ENCODE measurements at regions not wholly inside any gene's neighbourhood (a gene's known extent, or its start where the extent isn't known, plus 50 kb on each side); places are given as distances from the start of the nearest gene placed in this dataset.

GRCh38 chr17:77306048-77306789 is 165.4 kb downstream of the SEC14L1 start:
- DNase-seq = no peak
- Histone ChIP-seq H3K27ac (no peak overlapping the region), H3K4me3 (no peak overlapping the region), H3K27me3 (no peaks in the 10 kb centered on the region), H3K4me1 (no peaks in the 10 kb centered on the region), H3K9me3 (no peaks in the 10 kb centered on the region), H3K36me3 (no peaks in the 10 kb centered on the region)
- intact Hi-C loops (cut with DNase I; ENCODE audit: low total_unique reads) = no loop called here
- TF ChIP-seq POLR2A (IDR thresholded peaks at IDR 0.05) (no peak), CTCF (IDR thresholded peaks at IDR 0.05) (no peak)

GRCh38 chr17:77306790-77307478 is 166.2 kb downstream of the SEC14L1 start:
- Histone ChIP-seq H3K27me3 (no peaks in the 10 kb centered on the region), H3K4me1 (no peaks in the 10 kb centered on the region), H3K9me3 (no peaks in the 10 kb centered on the region), H3K27ac (no peak overlapping the region), H3K4me3 (no peak overlapping the region), H3K36me3 (no peaks in the 10 kb centered on the region)
- intact Hi-C loops (cut with DNase I; ENCODE audit: low total_unique reads) = no loop called here
- TF ChIP-seq POLR2A (IDR thresholded peaks at IDR 0.05) (no peak), CTCF (IDR thresholded peaks at IDR 0.05) (no peak)
- no peak for DNase-seq

- H3K4me3 ChIP-seq = no peak overlapping the region
- no peak for TF ChIP-seq CTCF (IDR thresholded peaks at IDR 0.05)
- TF ChIP-seq POLR2A (IDR thresholded peaks at IDR 0.05) = no peak
- no peak overlapping the region for H3K27ac ChIP-seq
- no peaks in the 10 kb centered on the region for H3K9me3 ChIP-seq
- no peaks in the 10 kb centered on the region for H3K27me3 ChIP-seq
- intact Hi-C loops (cut with DNase I; ENCODE audit: low total_unique reads) = no loop called here
- no peaks in the 10 kb centered on the region for H3K36me3 ChIP-seq
- no peak for DNase-seq
- H3K4me1 ChIP-seq = no peaks in the 10 kb centered on the region
Measured at GRCh38 chr17:77307479-77308198, 166.9 kb downstream of the SEC14L1 start.

GRCh38 chr17:77308861-77309726 is 168.3 kb downstream of the SEC14L1 start:
- DNase-seq = peak; percentile 52 to 66
- intact Hi-C loops (cut with DNase I; ENCODE audit: low total_unique reads) = no loop called here
- Histone ChIP-seq H3K4me1 (no peaks in the 10 kb centered on the region), H3K9me3 (no peaks in the 10 kb centered on the region), H3K27me3 (no peaks in the 10 kb centered on the region), H3K4me3 (no peak overlapping the region), H3K27ac (peak overlapping the region; percentile 19 to 57), H3K36me3 (no peaks in the 10 kb centered on the region)
- TF ChIP-seq CTCF (IDR thresholded peaks at IDR 0.05) = no peak
- no peak for TF ChIP-seq POLR2A (IDR thresholded peaks at IDR 0.05)
